ENCODE measurements at regions not wholly inside any gene's neighbourhood (a gene's known extent, or its start where the extent isn't known, plus 50 kb on each side); places are given as distances from the start of the nearest gene placed in this dataset.

DNA sequence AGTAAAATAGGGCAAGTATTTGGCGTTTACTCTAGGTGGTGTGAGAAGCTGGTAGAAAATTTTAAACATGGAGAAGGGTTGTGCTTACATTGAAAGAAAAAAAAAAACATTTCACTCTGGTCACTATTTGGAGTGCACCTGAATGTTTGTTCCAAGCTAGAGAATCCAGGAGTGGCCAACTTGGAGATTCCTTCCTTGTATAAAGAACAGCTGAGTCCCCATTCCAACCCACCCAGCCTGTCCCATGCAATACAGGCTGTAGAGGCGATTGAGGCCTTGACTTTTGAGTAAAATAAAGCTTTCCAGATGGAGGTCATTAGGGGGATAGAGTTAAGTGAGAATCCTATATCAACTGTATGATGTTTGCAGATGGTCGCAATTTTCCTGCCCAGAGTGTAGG is 203.8 kb upstream of the SYT4 start:
- DNase-seq (no peak), ATAC-seq (peak; percentile 49)
- no peaks in the 10 kb centered on the region for H3K4me1 ChIP-seq
- intact Hi-C loops (cut with DNase I) = no loop called here
- no peak overlapping the region for H3K27ac ChIP-seq
- no peaks in the 10 kb centered on the region for H3K36me3 ChIP-seq
- TF ChIP-seq CTCF (IDR thresholded peaks at IDR 0.05) = no peak
- H3K9me3 ChIP-seq = no peaks in the 10 kb centered on the region
- H3K27me3 ChIP-seq = no peaks in the 10 kb centered on the region
- H3K4me3 ChIP-seq = no peak overlapping the region

GRCh38 chr18:43482136-43482535 is 204.8 kb upstream of the SYT4 start:
- Histone ChIP-seq H3K4me1 (no peaks in the 10 kb centered on the region), H3K4me3 (no peak overlapping the region), H3K27ac (no peak overlapping the region), H3K9me3 (no peaks in the 10 kb centered on the region), H3K36me3 (no peaks in the 10 kb centered on the region), H3K27me3 (no peaks in the 10 kb centered on the region)
- no peak for TF ChIP-seq CTCF (IDR thresholded peaks at IDR 0.05)
- intact Hi-C loops (cut with DNase I) = no loop called here
- DNase-seq = no peak
- ATAC-seq = peak; percentile 19

- Histone ChIP-seq H3K9me3 (no peaks in the 10 kb centered on the region), H3K4me1 (no peaks in the 10 kb centered on the region), H3K36me3 (no peaks in the 10 kb centered on the region), H3K4me3 (no peak overlapping the region), H3K27me3 (no peaks in the 10 kb centered on the region), H3K27ac (no peak overlapping the region)
- peak; percentile 60 for DNase-seq
- intact Hi-C loops (cut with DNase I) = no loop called here
- ATAC-seq = no peak
- no peak for TF ChIP-seq CTCF (IDR thresholded peaks at IDR 0.05)
Measured at GRCh38 chr18:43482600-43482999, 205.3 kb upstream of the SYT4 start.

- no peak for TF ChIP-seq CTCF (IDR thresholded peaks at IDR 0.05)
- Histone ChIP-seq H3K9me3 (no peaks in the 10 kb centered on the region), H3K27me3 (no peaks in the 10 kb centered on the region), H3K36me3 (no peaks in the 10 kb centered on the region), H3K27ac (no peak overlapping the region), H3K4me3 (no peak overlapping the region), H3K4me1 (no peaks in the 10 kb centered on the region)
- ATAC-seq (peak; percentile 67), DNase-seq (no peak)
- intact Hi-C loops (cut with DNase I) = no loop called here
Measured at GRCh38 chr18:43484710-43485109, 207.4 kb upstream of the SYT4 start.

GRCh38 chr18:43485545-43485963 is 208.3 kb upstream of the SYT4 start:
- intact Hi-C loops (cut with DNase I) = no loop called here
- ATAC-seq (no peak), DNase-seq (no peak)
- no peak for TF ChIP-seq CTCF (IDR thresholded peaks at IDR 0.05)
- Histone ChIP-seq H3K9me3 (no peaks in the 10 kb centered on the region), H3K4me1 (no peaks in the 10 kb centered on the region), H3K36me3 (no peaks in the 10 kb centered on the region), H3K27me3 (no peaks in the 10 kb centered on the region), H3K4me3 (no peak overlapping the region), H3K27ac (no peak overlapping the region)

DNA sequence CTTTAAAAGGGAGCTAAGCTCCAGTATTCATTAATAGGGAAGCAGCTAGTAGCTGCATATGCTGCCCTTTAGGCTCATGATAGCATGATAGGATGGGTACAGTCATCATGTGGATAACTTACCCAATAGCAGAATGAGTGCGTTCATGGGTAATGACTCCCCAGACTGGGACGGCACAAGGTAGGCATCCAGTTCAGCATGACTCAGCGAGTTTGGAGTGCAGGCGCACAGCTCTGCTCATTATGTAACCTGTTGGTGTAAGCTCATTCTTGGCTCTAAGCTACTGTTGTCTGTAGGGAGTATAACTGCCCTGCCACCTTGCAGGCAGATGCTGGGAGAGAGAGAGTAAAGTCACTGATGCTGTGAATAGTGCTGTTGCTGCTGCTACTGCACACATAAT is 209.2 kb upstream of the SYT4 start:
- intact Hi-C loops (cut with DNase I) = no loop called here

More for the DNA sequence above, 209.2 kb upstream of the SYT4 start:
- H3K36me3 ChIP-seq = no peaks in the 10 kb centered on the region
- no peak overlapping the region for H3K27ac ChIP-seq
- no peak overlapping the region for H3K4me3 ChIP-seq
- no peak for ATAC-seq
- no peak for DNase-seq
- no peaks in the 10 kb centered on the region for H3K27me3 ChIP-seq
- no peaks in the 10 kb centered on the region for H3K4me1 ChIP-seq
- no peaks in the 10 kb centered on the region for H3K9me3 ChIP-seq
- no peak for TF ChIP-seq CTCF (IDR thresholded peaks at IDR 0.05)

Measured in upper lobe of right lung (tissue), 1 donor.